GM21528 (cell line): ENCODE measurements at regions not wholly inside any gene's neighbourhood (a gene's known extent, or its start where the extent isn't known, plus 50 kb on each side); places are given as distances from the start of the nearest gene placed in this dataset.

Experiments used
- ATAC-seq: cut with Tn5 transposase; IDR thresholded peaks from one replicate; pipeline ENCODE4 v1.9.1; 2021; ENCODE audit warnings: mild to moderate bottlenecking, moderate library complexity; ENCODE audit not compliant: unreplicated experiment, low FRiP score

DNA sequence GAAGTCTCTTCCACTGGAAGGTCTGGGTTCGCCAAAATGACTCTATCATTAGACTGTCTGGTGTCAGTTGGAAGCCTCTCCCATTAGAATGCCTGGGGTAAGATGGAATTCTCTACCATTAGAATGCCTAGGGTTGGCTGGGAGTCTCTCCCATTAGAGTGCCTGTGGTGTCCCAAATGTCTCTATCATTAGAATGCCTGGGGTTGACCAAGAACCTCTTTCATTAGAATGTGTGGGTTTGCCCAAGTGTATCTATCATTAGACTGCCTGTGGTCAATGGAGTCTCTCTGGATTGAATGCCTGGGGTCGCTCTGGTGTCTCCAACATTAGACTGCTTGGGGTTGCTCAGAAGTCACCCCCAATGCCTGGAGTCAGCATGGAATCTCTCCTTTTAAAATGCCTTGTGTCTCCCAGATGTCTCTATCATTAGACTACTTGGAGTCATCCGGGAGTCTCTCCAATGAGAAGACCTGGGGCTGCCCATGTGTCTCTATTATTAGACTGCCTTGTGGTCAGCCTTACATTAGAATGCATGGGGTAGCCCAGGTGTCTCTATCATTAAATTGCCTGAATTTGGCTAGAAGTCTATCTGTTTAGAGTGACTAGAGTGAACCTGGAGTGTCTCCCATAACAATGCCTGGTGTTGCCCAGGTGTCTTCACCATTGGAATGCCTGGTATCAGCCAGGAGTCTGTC is 1518.4 kb downstream of the UQCRFS1 start:
- ATAC-seq = no peak

DNA sequence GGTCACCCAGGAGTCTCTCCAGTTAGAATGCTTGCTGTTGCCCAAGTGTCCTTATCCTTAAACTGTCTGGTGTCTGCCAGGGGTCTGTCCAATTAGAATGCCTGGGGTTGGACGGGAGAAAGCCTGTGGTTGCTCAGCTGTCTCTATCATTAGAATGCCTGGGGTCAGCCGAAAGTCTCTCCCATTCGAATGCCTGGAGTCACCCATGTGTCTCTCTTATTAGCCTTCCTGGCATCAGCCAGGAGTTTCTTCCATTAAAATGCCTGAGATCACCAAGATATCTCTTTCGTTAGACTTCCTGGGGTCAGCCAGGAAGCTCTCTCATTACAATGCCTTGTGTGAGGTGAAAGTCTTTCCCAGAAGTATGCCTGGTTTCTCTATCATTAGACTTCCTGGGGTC is 1521.0 kb downstream of the UQCRFS1 start:
- no peak for ATAC-seq

DNA sequence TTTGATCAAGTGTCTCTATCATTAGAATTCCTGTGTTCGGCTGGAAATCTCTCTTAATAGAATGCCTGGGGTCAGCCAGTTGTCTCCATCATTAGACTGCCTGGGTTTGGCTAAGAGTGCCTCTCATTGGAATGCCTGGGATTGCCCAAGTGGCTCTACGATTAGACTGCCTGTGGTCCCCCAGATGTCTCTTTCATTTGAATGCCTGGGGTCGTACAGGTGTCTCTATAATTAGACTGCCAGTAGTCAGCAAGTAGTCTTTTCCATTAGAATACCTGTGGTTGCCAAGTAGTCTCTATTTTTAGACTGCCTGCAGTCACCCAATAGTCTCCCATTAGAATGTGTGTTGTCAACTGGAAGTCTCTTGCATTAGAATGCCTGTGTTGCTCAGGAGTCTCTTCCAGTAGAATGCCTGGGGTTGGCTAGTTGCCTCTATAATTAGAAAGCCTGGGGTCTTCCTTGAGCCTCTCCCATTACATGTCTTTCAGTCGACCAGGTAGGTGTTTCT is 1523.2 kb downstream of the UQCRFS1 start:
- ATAC-seq = no peak

DNA sequence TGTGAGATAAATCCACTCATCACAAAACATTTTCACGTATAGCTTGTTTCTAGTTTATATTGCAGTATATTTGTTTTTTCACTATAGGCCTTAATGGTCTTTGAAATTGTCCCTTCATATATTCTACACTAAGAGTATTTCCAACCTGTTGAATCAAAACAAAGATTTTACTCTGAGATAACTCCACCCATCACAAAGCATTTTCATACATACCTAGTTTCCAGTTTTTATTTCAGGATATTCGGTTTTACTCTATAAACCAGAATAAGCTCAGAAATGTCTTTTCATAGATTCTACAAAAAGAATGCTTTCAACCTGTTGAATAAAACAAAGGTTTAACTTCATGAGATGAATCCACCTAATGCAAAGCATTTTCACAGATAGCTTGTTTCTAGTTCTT is 1528.7 kb downstream of the UQCRFS1 start:
- no peak for ATAC-seq

DNA sequence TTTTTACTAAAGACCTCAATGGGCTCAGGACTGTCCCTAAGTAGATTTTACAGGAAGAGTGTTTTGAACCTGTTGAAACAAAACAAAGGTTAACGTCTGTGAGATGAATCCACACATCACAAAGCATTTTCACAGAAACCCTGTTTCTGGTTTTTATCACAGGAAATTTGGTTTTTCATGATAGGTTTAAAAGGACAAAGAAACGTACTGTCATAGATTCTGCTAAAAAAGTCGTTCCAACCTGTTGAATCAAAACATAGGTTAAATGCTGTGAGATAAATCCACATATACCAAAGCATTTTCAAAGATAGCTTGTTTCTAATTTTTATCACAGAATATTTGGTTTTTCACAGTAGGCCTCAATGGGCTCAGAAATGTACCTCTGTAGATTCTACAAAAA is 1531.0 kb downstream of the UQCRFS1 start:
- no peak for ATAC-seq

- ATAC-seq = no peak
These were observed 1533.0 kb downstream of the UQCRFS1 start for GRCh38 chr19:27679905-27680304.

DNA sequence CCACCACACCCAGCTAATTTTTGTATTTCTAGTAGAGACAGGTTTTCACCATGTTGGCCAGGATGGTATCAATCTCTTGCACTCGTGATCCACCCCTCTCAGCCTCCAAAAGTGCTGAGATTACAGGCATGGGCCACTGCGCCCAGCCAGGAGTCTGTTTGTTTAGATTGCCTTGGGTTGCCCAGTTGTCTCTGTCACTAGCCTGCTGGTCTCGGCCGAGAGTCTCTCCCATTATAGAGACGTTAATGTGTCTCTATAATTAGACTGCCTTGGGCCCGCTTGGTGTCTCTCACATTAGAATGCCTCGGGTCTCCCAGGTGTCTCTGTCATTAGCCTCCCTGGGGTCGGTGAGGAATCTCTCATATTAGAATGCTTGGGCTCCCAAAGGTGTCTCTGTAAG is 1533.6 kb downstream of the UQCRFS1 start:
- ATAC-seq = no peak

DNA sequence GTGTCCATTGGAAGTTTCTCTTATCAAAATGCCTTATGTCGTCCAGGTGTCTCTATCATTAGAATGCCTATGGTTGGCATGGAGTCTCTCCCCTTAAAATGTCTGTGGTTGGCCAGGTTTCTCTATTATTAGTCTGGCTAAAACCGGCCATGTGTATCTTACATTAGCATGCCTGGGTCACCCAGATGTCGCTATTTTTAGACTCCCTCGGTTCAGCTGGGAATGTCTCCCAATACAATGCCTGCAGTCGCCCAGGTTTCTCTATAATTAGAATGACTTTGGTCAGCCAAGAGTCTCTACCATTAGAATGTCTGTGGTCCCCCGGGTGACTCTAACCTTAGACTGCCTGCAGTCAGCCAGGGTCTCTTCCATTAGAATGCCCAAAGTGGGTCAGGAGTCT is 1536.1 kb downstream of the UQCRFS1 start:
- ATAC-seq = no peak

DNA sequence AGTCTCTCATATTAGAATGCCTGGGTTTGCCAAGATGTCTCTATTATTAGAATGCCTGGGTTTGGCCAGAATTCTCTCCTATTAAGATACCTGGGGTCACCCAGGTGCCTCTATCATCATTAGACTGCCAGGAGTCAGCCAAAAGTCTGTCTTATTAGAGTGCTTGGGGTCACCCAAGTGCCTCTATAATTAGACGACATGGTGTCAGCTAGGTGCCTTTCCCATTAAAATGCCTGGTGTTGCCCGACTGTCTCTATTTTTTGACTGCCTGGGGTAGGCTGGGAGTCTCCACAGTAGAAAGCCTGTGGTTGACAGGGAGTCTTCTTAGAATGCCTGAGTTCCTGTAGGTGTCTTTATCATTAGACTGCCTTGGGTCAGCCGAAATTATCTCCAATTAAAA is 1536.6 kb downstream of the UQCRFS1 start:
- no peak for ATAC-seq

DNA sequence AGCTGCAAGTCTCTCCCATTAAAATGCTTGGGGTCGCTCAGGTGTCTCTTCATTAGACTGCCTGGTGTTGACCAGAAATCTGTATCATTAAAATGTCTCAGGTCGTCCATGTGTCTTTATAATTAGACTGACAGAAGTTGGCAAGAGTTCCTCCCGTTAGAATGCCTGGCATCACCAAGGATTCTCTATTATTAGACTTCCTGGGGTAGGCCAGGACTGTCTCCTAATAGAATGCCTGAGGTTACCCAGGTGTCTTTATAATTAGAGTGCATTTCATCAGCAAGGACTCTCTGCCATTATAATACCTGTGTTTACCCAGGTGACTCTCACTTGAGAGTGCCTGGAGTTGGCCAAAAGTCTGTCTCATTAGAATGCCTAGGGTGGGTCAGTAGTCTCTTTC is 1537.2 kb downstream of the UQCRFS1 start:
- no peak for ATAC-seq

DNA sequence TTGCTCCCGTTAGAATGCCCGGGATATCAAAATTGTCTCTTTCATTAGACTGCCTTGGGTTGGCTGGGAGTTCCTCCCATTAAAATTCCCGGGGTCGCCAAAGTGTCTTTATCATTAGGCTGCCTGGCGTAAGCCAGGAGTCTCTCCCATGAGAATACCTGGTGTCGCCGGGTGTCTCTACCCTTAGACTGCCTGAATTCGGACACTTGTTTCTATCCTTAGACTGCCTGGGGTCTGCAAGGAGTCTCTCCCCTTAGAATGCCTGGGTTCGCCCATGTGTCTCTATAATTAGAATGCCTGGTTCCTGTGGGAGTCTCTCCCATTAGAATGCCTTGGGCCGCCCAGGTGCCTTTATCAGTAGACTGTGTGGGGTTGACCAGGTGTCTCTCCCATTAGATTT is 1538.2 kb downstream of the UQCRFS1 start:
- no peak for ATAC-seq

DNA sequence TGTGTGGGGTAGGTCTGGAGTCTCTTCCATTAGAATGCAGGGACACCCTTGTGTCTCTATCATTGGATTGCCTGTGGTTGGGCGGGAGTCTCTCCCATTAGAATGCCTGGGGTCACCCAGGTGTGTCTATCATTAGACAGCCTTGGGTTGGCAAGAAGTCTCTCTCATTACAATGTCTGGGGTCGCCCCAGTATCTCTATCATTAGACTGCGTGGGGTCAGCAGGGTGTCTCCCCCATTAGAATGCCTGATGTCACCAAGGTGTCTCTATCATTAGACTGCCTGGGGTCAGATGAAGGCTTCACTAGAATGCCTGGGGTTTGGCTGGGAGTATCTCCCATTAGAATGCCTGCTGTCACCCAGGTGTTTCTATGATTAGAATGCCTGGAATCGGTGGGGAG is 1539.0 kb downstream of the UQCRFS1 start:
- no peak for ATAC-seq

DNA sequence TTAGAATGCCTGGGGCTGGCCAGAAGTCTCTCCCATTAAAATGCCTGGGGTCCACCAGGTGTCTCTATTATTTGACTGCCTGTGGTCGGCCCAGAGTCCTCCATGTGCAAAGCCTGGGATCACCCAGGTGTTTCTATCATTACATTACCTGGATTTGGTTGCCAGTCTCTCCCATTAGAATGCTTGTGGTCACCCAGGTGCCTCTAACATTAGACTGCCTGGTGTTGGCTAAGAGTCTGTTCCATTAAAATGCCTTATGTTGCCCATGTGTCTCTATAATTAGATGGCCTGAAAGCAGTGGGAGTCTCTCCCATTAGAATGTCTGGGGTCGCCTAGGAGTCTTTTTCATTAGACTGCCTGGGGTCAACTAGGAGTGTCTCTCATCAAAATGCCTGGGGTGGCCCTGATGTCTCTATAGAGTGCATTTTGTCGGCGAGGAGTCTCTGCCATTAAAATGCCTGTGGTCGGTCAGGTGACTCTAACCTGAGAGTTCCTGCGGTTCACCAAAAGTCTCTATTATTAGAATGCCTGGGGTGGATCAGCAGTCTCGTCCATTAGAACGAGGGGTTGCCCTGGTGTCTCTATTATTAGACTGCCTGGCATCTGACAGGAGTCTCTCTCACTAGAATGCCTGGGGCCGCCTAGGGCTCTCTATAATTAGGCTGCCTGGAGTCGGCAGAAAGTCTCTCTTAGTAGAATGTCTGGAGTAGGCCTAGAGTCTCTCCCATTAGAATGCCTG is 1540.5 kb downstream of the UQCRFS1 start:
- ATAC-seq = no peak

DNA sequence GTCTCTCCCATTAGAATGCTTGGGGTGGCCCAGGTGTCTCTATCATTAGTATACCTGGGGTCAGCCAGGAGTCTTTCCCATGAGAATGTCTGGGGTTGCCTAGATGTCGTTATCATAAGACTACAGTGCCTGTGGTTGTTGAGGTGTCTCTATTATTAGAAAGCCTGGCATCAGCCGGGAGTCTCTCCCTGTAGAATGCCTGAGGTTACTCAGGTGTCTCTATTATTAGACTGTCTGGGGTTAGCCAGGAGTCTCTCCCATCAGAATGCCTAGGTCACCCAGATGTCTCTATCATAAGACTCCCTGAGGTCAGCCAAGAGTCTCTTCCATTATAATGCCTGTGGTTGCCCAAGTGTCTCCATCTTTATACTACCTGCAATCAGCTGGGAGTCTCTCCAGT is 1541.1 kb downstream of the UQCRFS1 start:
- ATAC-seq = no peak

- no peak for ATAC-seq
These were observed 1552.5 kb downstream of the UQCRFS1 start for GRCh38 chr19:27660428-27660827.

DNA sequence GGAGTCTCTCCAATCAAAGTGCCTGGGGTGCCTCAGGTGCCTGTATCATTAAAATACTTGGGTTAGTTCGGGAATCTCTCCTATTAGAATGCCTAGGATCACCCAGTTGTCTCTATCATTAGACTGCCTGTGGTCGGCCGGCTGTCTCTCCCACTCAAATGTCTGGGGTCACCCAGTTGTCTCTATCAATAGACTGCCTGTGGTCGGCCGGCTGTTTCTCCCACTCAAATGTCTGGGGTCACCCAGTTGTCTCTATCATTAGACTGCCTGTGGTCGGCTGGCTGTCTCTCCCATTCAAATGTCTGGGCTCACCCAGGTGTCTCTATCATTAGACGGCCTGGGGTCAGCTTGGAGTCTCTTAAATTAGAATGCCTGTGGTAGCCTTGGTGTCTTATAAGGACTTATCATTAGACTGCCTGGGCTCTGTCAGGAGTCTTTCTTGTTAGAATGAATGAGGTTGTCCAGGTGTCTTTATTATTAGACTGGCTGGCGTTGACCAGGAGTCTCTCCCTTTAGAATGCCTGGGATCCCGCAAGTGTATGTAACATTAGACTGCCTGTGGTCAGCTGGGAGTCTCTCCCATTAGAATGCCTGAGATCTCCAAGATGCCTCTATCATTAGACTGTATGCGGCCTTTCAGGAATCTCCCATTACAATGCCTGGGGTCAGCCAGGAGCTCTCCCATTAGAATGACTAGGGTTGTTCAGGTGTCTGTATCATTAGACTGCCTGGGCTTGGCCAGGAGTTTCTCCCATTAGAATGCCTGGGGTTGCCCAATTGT is 1555.5 kb downstream of the UQCRFS1 start:
- ATAC-seq = no peak

- ATAC-seq = no peak
These were observed 1558.5 kb downstream of the UQCRFS1 start for GRCh38 chr19:27654266-27654990.

GRCh38 chr19:27652796-27653195 is 1560.2 kb downstream of the UQCRFS1 start:
- ATAC-seq = no peak

- ATAC-seq = no peak
These were observed 1560.7 kb downstream of the UQCRFS1 start for GRCh38 chr19:27652281-27652680.

GRCh38 chr19:27647423-27647822 is 1565.5 kb downstream of the UQCRFS1 start:
- ATAC-seq = no peak

- no peak for ATAC-seq
These were observed 1577.5 kb downstream of the UQCRFS1 start for GRCh38 chr19:27635401-27635800.
